ENCODE measurements at regions not wholly inside any gene's neighbourhood (a gene's known extent, or its start where the extent isn't known, plus 50 kb on each side); places are given as distances from the start of the nearest gene placed in this dataset.

GRCh38 chr3:124293584-124293983 lies 301.7 kb upstream of the ROPN1 start:
- TF ChIP-seq, protein P1, sequence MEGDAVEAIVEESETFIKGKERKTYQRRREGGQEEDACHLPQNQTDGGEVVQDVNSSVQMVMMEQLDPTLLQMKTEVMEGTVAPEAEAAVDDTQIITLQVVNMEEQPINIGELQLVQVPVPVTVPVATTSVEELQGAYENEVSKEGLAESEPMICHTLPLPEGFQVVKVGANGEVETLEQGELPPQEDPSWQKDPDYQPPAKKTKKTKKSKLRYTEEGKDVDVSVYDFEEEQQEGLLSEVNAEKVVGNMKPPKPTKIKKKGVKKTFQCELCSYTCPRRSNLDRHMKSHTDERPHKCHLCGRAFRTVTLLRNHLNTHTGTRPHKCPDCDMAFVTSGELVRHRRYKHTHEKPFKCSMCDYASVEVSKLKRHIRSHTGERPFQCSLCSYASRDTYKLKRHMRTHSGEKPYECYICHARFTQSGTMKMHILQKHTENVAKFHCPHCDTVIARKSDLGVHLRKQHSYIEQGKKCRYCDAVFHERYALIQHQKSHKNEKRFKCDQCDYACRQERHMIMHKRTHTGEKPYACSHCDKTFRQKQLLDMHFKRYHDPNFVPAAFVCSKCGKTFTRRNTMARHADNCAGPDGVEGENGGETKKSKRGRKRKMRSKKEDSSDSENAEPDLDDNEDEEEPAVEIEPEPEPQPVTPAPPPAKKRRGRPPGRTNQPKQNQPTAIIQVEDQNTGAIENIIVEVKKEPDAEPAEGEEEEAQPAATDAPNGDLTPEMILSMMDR (IDR thresholded peaks at IDR 0.05; ENCODE audit: insufficient read depth, low read length): no peak
- TF ChIP-seq SPI1 (IDR thresholded peaks at IDR 0.05; ENCODE audit: borderline replicate concordance, low read depth) (no peak), GABPA (IDR thresholded peaks at IDR 0.05; ENCODE audit: low read depth) (no peak), POLR2AphosphoS5 (IDR thresholded peaks at IDR 0.05; ENCODE audit: low read depth) (no peak)
